ENCODE measurements at regions not wholly inside any gene's neighbourhood (a gene's known extent, or its start where the extent isn't known, plus 50 kb on each side); places are given as distances from the start of the nearest gene placed in this dataset.

- TF ChIP-seq CTCF (IDR thresholded peaks at IDR 0.05 in 8 of 11, conservative IDR thresholded peaks at IDR 0.05 in 3 of 11) (no peak), POLR2AphosphoS5 (IDR thresholded peaks at IDR 0.05) (no peak)
These were observed 265.5 kb downstream of the RPRM start for GRCh38 chr2:153213022-153213421.

All from spleen (tissue), 7 donors.